Astrocyte of the cerebellum (primary cell): ENCODE measurements at regions not wholly inside any gene's neighbourhood (a gene's known extent, or its start where the extent isn't known, plus 50 kb on each side); places are given as distances from the start of the nearest gene placed in this dataset.

ENCODE experiments used
- DNase-seq: peaks from one replicate; pipeline ENCODE4 v3.0.0-alpha.2; 2011; ENCODE audit warnings: low read depth
- H3K4me3 ChIP-seq: 2 replicates; pipeline ENCODE4 v1.5.1; 2011; ENCODE audit warnings: mild to moderate bottlenecking, low read depth, low read length, moderate library complexity
- CTCF ChIP-seq: IDR thresholded peaks from 2 replicates; pipeline ENCODE4 v1.5.1; 2012; ENCODE audit warnings: low read length, low read depth, moderate library complexity, mild to moderate bottlenecking; ENCODE audit errors: missing control alignments
- in situ Hi-C: cut with HindIII; loops from 2 replicates; pipeline ENCODE4 v1.10.0; 2017; ENCODE audit warnings: low sequenced_read_pairs

GRCh38 chr5:4228708-4229107 is 633.1 kb downstream of the IRX1 start:
- no peak for TF ChIP-seq CTCF
- in situ Hi-C loops, result no loop called here
- DNase-seq, result no peak
- H3K4me3 ChIP-seq, result no peak overlapping the region

DNA sequence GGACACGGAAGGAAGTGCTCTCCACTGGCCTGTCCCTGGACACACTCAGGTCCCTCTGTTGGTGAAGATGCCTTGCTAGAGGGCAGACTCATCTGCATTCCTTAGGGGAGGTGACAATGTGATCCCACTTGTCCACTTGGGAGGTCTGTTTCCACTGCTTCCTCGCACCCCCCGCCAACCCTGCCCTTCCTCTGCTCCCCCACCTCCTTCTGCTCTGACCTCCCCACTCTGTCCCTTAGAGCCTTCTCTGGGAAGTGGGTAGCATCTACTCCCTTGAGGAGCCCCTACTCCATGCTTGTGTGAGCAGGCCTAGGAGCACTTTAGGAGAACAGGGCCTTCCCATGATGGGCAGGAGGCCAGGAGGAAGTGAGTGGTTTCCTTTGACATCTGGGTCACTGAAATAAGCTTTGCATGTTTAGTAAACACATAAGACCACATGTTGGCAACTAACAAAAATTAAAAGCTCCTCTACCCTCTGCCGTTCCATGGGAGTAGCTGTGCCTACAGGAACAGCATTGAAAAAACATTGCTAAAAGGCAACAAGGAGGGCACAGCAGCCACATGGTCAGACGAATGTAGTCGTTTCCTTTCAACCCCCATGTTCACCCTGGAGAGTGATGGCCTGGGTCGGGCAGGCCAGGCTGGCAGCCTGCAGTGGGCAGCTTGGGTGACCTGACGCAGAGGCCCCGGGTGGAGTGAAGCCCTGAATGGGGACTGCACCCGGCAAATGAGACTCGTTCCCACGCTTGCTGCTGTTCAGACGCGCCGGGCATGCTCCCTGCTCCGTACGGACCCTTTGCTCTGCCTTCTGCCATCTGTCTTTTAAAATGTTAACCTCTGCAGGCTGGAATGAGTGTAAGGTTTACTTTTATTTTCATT is 634.0 kb downstream of the IRX1 start:
- in situ Hi-C loops, result no loop called here
- DNase-seq, result no peak
- no peak overlapping the region for H3K4me3 ChIP-seq

GRCh38 chr5:4230471-4230785 is 634.8 kb downstream of the IRX1 start:
- H3K4me3 ChIP-seq, result no peak overlapping the region
- in situ Hi-C loops, result no loop called here
- DNase-seq, result no peak
- no peak for TF ChIP-seq CTCF

More for the DNA sequence above, 634.0 kb downstream of the IRX1 start:
- TF ChIP-seq CTCF, result no peak

GRCh38 chr5:4230786-4231641 is 635.4 kb downstream of the IRX1 start:
- H3K4me3 ChIP-seq, result no peak overlapping the region
- TF ChIP-seq CTCF, result no peak
- no peak for DNase-seq
- in situ Hi-C loops, result no loop called here

GRCh38 chr5:4232084-4232483 is 636.5 kb downstream of the IRX1 start:
- in situ Hi-C loops, result no loop called here
- no peak overlapping the region for H3K4me3 ChIP-seq
- TF ChIP-seq CTCF, result no peak
- no peak for DNase-seq

DNA sequence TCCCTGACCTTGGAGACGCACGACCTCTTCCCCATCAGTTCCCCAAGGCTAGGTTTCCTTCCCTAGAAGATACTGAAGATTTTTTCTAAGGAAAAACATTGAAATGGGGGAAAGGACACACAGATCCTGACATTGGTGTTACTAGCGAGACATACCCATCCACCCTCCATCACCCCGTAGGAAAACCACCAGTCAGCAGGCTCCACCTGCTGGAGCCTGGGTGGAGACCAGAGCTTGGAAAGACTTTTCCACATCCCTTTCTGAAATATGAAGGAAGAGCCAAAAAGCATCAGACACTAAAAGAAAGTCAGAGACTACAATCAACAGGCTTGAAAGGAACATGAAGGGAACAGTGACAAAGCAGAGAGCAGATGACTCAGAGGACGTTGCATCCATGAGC is 638.0 kb downstream of the IRX1 start:
- peak; percentile 19 for TF ChIP-seq CTCF
- no peak for DNase-seq
- in situ Hi-C loops, result no loop called here
- H3K4me3 ChIP-seq, result no peak overlapping the region
